ENCODE measurements at regions not wholly inside any gene's neighbourhood (a gene's known extent, or its start where the extent isn't known, plus 50 kb on each side); places are given as distances from the start of the nearest gene placed in this dataset.

- DNase-seq (ENCODE audit: extremely low spot score, unreplicated experiment): no peak
- no peaks in the 10 kb centered on the region for H3K36me3 Mint-ChIP-seq (ENCODE audit: unreplicated experiment)
- no peaks in the 10 kb centered on the region for H3K9me3 Mint-ChIP-seq (ENCODE audit: unreplicated experiment)
- TF ChIP-seq CTCF (IDR thresholded peaks at IDR 0.05): no peak
- no peaks in the 10 kb centered on the region for H3K27me3 Mint-ChIP-seq (ENCODE audit: unreplicated experiment)
- no peak overlapping the region for H3K27ac Mint-ChIP-seq (ENCODE audit: unreplicated experiment)
- no peaks in the 10 kb centered on the region for H3K4me1 Mint-ChIP-seq (ENCODE audit: unreplicated experiment)
- H3K4me3 Mint-ChIP-seq (ENCODE audit: unreplicated experiment): no peak overlapping the region
Observed at GRCh38 chr15:77553695-77554094, 79.0 kb downstream of the LINGO1 start.

- Mint-ChIP-seq H3K4me3 (ENCODE audit: unreplicated experiment) (no peak overlapping the region), H3K36me3 (ENCODE audit: unreplicated experiment) (no peaks in the 10 kb centered on the region), H3K27me3 (ENCODE audit: unreplicated experiment) (no peaks in the 10 kb centered on the region), H3K4me1 (ENCODE audit: unreplicated experiment) (no peaks in the 10 kb centered on the region), H3K27ac (ENCODE audit: unreplicated experiment) (no peak overlapping the region), H3K9me3 (ENCODE audit: unreplicated experiment) (no peaks in the 10 kb centered on the region)
- no peak for DNase-seq (ENCODE audit: extremely low spot score, unreplicated experiment)
- TF ChIP-seq CTCF (IDR thresholded peaks at IDR 0.05): no peak
Observed at GRCh38 chr15:77553257-77553656, 79.5 kb downstream of the LINGO1 start.

GRCh38 chr15:77552066-77552465, 80.6 kb downstream of the LINGO1 start:
- no peak for DNase-seq (ENCODE audit: extremely low spot score, unreplicated experiment)
- Mint-ChIP-seq H3K27ac (ENCODE audit: unreplicated experiment) (no peak overlapping the region), H3K4me1 (ENCODE audit: unreplicated experiment) (no peaks in the 10 kb centered on the region), H3K27me3 (ENCODE audit: unreplicated experiment) (no peaks in the 10 kb centered on the region), H3K4me3 (ENCODE audit: unreplicated experiment) (no peak overlapping the region), H3K9me3 (ENCODE audit: unreplicated experiment) (no peaks in the 10 kb centered on the region), H3K36me3 (ENCODE audit: unreplicated experiment) (no peaks in the 10 kb centered on the region)
- TF ChIP-seq CTCF (IDR thresholded peaks at IDR 0.05): no peak

- no peaks in the 10 kb centered on the region for H3K36me3 Mint-ChIP-seq (ENCODE audit: unreplicated experiment)
- H3K9me3 Mint-ChIP-seq (ENCODE audit: unreplicated experiment): no peaks in the 10 kb centered on the region
- no peaks in the 10 kb centered on the region for H3K27me3 Mint-ChIP-seq (ENCODE audit: unreplicated experiment)
- peaks cover 6% of the 10 kb centered on the region for H3K4me1 Mint-ChIP-seq (ENCODE audit: unreplicated experiment)
- H3K4me3 Mint-ChIP-seq (ENCODE audit: unreplicated experiment): no peak overlapping the region
- H3K27ac Mint-ChIP-seq (ENCODE audit: unreplicated experiment): no peak overlapping the region
- no peak for TF ChIP-seq CTCF (IDR thresholded peaks at IDR 0.05)
- DNase-seq (ENCODE audit: extremely low spot score, unreplicated experiment): no peak
Observed at GRCh38 chr15:77550301-77551251, 82.1 kb downstream of the LINGO1 start.

- Mint-ChIP-seq H3K9me3 (ENCODE audit: unreplicated experiment) (no peaks in the 10 kb centered on the region), H3K36me3 (ENCODE audit: unreplicated experiment) (no peaks in the 10 kb centered on the region), H3K4me1 (ENCODE audit: unreplicated experiment) (peaks cover 6% of the 10 kb centered on the region), H3K27me3 (ENCODE audit: unreplicated experiment) (no peaks in the 10 kb centered on the region), H3K4me3 (ENCODE audit: unreplicated experiment) (no peak overlapping the region), H3K27ac (ENCODE audit: unreplicated experiment) (no peak overlapping the region)
- TF ChIP-seq CTCF (IDR thresholded peaks at IDR 0.05): no peak
- DNase-seq (ENCODE audit: extremely low spot score, unreplicated experiment): no peak
Observed at GRCh38 chr15:77549576-77550288, 83.0 kb downstream of the LINGO1 start.

Data from osteocyte (in vitro differentiated cells).